ENCODE measurements at regions not wholly inside any gene's neighbourhood (a gene's known extent, or its start where the extent isn't known, plus 50 kb on each side); places are given as distances from the start of the nearest gene placed in this dataset.

DNA sequence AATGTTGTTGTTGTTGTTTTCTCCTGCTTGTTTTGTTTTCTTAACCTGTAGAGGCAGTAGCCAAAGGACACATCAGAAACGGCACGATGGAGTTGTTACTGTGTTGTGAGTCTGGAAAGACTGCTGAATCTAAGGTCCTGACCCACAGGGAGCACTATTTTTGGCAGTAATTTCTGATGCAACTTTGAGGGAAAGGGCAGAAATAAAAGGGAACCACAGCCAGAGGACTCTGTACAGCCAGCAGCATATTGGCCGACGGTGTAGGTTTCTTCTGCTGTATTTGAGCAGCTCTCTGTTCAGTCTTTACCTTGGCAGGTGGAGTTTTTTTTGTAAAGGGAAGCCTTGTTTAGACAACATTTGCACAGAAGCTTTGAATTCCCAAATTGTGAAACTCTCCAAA is 203.0 kb upstream of the GPR101 start:
- no peak for DNase-seq (ENCODE audit: low spot score)
- in situ Hi-C loops (cut with MboI; ENCODE audit: low pct_unique_long_range_greater_than_20kb, low sequenced_read_pairs, unreplicated experiment) = no loop called here
- TF ChIP-seq, protein P1, sequence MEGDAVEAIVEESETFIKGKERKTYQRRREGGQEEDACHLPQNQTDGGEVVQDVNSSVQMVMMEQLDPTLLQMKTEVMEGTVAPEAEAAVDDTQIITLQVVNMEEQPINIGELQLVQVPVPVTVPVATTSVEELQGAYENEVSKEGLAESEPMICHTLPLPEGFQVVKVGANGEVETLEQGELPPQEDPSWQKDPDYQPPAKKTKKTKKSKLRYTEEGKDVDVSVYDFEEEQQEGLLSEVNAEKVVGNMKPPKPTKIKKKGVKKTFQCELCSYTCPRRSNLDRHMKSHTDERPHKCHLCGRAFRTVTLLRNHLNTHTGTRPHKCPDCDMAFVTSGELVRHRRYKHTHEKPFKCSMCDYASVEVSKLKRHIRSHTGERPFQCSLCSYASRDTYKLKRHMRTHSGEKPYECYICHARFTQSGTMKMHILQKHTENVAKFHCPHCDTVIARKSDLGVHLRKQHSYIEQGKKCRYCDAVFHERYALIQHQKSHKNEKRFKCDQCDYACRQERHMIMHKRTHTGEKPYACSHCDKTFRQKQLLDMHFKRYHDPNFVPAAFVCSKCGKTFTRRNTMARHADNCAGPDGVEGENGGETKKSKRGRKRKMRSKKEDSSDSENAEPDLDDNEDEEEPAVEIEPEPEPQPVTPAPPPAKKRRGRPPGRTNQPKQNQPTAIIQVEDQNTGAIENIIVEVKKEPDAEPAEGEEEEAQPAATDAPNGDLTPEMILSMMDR (IDR thresholded peaks at IDR 0.05; ENCODE audit: extremely low read depth, insufficient read depth, missing control alignments) = no peak

DNA sequence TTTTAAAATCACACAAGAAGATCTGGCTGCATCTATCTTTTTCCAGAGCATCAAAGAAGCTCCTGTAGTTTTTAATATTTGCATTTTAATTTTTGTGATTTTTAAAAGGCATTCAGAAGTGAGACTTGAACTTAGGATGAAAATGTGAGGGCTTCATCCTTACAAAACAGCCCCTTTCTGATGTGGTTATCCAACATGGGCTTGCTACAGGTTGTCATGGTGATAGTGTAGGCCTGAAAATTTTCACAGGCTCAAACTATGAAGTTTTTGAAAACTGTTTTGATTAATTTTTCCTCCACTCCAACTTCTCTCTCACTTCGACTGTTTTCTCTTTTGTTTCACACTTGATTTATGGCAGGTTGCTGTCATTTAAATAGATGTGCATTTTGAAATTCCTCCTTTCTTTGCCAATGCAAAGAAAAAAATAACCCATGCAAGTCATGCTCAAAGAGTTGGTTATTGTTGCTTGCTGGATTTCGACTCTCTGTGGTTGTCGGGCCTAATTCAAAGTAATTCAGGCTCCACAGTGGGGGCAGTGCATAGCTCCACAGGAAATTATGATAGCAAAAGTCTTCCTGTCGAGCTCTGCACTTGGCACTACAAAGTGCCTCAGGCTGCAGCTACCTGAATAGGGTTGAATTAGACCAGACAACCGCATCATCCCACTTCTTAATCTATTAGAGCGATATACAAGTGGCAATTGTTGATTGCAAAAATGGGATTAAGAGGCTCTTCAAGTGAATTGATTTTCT is 201.0 kb upstream of the GPR101 start:
- TF ChIP-seq, protein P1 (IDR thresholded peaks at IDR 0.05; ENCODE audit: extremely low read depth, insufficient read depth, missing control alignments) = no peak
- in situ Hi-C loops (cut with MboI; ENCODE audit: low pct_unique_long_range_greater_than_20kb, low sequenced_read_pairs, unreplicated experiment) = no loop called here
- no peak for DNase-seq (ENCODE audit: low spot score)

DNA sequence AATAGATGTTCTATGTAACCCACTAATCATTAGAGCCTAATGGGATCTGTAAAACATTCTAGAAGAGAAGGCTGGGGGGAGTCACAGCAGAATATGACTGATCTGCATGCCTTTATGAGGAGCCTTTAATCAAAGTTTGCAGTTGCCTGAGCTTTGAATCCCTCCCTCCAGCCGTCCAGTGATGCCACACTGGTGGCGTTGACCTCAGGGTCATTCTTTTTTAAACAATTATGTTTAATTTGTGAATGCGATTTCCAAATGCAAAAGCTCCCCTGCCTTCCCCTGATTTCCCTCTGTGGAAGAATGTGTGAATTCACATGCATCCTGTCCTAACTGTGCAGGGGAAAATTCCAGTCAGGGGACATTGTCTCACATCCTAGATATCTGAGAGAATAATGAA is 199.7 kb upstream of the GPR101 start:
- TF ChIP-seq, protein P1 (IDR thresholded peaks at IDR 0.05; ENCODE audit: extremely low read depth, insufficient read depth, missing control alignments) = no peak
- DNase-seq (ENCODE audit: low spot score) = no peak
- in situ Hi-C loops (cut with MboI; ENCODE audit: low pct_unique_long_range_greater_than_20kb, low sequenced_read_pairs, unreplicated experiment) = no loop called here

DNA sequence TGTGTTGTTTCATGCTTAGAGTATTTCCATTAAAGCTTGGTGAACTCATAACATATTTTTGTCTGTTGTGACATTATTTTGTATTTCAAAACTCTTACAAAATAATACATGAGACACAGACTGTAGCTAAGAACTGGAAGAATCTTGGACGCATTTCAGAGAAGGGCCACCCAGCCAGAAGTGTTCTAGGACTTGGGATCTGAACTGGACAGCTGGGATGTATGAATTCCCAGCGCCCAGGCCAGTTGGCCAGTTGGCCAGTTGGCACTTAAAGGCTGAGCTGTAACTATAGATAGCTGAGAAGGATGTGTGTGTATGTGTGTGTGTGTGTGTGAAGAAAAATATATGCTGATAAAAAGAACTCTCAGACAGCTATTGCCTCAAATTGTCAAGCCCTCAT is 193.4 kb upstream of the GPR101 start:
- in situ Hi-C loops (cut with MboI; ENCODE audit: low pct_unique_long_range_greater_than_20kb, low sequenced_read_pairs, unreplicated experiment) = no loop called here
- TF ChIP-seq, protein P1 (IDR thresholded peaks at IDR 0.05; ENCODE audit: extremely low read depth, insufficient read depth, missing control alignments) = no peak
- DNase-seq (ENCODE audit: low spot score) = no peak

DNA sequence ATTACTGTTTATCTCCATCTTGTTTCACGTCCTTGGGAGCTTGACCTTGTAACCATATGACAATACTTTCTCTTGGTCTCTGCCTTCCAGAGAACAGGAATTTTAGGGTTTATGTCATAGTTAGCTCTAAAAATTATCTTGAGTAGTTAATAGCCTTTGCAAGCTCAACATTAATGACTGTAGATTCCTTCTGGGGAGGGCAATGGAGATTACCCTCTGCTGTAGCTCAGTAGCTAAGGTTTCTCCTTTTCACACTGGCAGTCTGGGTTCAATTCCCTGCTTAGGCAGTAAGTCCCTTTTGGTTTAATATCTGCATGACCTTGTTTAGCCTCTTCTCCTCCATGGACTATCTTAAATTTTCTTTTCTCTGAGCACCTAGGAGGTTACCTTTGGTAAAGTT is 181.7 kb upstream of the GPR101 start:
- TF ChIP-seq, protein P1 (IDR thresholded peaks at IDR 0.05; ENCODE audit: extremely low read depth, insufficient read depth, missing control alignments) = no peak
- in situ Hi-C loops (cut with MboI; ENCODE audit: low pct_unique_long_range_greater_than_20kb, low sequenced_read_pairs, unreplicated experiment) = no loop called here

DNA sequence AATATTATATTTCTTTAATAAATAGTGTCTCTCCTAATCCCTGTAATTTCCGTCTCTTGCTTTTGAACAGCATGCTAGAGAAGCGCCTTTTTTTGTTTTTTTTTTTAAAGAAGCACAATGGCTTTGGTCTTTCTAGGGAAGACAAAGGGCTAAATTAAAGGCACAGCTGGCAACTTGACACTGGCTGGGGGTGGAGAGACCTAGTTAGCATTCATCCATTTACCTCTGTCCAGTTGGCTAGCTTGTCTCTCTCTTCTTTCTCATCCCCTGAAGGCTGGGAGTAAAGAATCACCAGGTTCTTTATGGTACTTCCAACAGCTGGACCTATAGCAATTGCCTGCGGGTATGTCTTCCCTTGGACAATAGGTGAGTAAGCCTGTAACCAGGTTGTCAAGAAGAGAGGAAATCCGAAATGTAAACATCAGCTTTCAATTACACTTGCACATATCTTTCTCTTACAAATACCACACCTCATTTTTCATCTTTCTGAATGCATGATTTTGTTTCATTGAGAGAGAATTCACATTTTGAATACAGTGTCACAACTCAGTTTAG is 178.4 kb upstream of the GPR101 start:
- in situ Hi-C loops (cut with MboI; ENCODE audit: low pct_unique_long_range_greater_than_20kb, low sequenced_read_pairs, unreplicated experiment) = no loop called here
- TF ChIP-seq, protein P1 (IDR thresholded peaks at IDR 0.05; ENCODE audit: extremely low read depth, insufficient read depth, missing control alignments) = no peak
- no peak for DNase-seq (ENCODE audit: low spot score)

More for the DNA sequence above, 181.7 kb upstream of the GPR101 start:
- no peak for DNase-seq (ENCODE audit: low spot score)
